Femur (tissue), 1 donor: ENCODE measurements at regions not wholly inside any gene's neighbourhood (a gene's known extent, or its start where the extent isn't known, plus 50 kb on each side); places are given as distances from the start of the nearest gene placed in this dataset.
A peak's percentile ranks its signal among the peaks of the same experiment; 100 is the strongest.
"Not testable (repeated sequence)": the region's sequence is repeated elsewhere in the genome, so short reads cannot be mapped to it uniquely, and the experiment has no call there.

Experiments
- DNase-seq: peaks from one replicate; pipeline ENCODE4 v3.0.0-alpha.2; 2017

DNA sequence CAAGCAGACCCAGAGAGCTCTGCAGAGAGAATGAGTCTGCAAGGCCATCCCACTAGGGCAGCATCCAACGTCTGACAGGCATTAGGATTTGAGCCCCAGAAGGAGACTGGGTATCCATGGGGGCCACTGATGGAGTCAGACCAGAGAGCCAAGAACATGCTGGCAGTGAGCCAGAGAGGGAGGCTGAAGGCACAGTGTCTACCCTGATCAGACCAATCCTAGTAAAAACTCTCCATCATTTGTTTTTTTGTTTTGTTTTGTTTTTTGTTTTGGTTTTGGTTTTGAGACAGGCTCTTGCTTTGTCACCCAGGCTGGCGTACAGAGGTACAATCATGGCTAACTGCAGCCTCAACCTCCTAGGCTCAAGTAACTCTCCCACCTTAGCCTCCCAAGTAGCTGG lies 133.1 kb upstream of the LYZL2 start:
- DNase-seq, result no peak

DNA sequence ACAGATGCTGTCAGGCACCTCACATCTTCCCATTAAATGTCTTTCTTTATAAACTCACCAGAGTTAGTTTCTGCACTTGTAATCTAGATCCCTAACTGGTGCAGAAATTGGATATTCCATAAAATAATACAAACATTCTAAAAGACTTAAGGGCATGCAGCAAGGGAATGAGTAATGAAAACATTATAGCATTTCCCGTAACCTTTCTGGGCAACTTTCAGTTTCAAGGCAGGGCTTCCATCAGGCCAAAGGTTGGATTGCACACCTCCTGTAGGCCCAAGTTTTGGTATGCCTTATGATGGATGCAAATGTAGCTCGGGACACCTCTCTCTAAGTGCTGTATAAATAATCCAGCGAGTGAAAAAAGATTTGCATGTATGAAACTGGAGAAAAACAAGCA lies 129.9 kb upstream of the LYZL2 start:
- DNase-seq, result no peak

DNA sequence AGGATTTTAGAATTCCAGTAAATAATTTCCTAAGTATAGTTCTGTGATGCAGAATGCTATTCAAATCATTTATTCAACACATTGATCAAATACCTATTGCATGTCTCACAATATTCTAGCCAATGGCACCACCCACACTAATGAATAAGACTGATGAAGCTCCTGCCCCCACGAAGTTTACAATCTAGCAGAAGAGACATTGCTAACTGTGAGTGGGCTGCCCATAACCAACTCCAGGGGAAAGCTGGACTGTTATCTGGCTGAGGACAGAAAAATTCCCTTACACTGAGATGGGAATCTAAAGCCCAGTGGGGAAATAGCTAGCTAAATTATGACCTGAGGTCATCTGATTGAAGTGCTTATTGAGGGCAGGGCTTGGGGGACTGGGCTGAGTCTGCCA lies 128.8 kb upstream of the LYZL2 start:
- DNase-seq, result no peak

DNA sequence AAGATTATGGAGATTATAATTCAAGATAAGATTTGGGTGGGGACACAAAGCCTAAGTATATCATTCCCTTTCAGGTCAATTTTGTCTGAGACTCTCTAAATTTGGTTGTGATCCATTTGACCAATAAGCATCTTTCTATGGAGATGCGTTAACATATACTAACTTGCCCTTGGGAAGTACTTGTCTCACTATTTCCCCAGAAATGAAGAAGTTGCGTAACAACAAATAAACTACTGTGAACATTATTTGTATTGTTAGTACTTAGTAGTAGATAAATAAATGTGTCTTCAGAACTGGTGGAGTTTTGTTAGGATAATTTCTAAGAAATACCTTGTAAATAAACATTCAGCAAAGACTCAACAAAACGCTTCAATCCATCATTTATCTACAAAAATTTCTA lies 127.3 kb upstream of the LYZL2 start:
- no peak for DNase-seq

DNA sequence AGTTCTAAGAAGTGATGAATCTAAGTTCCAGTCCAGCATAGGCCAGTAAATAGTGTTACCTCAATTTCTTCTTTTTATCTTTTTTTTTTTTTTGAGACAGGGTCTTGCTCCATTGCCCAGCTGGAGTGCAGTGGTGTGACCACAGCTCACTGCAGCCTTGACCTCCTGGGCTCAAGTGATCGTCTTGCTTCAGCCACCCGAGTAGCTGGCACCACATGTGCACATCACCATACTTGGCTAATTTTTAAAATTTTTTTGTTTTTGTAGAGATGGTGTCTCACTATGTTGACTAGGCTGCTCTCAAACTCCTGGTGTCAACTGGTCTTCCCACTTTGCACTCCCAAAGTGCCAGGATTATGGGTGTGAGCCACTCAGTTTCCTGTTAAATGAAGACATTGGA lies 126.6 kb upstream of the LYZL2 start:
- no peak for DNase-seq

DNA sequence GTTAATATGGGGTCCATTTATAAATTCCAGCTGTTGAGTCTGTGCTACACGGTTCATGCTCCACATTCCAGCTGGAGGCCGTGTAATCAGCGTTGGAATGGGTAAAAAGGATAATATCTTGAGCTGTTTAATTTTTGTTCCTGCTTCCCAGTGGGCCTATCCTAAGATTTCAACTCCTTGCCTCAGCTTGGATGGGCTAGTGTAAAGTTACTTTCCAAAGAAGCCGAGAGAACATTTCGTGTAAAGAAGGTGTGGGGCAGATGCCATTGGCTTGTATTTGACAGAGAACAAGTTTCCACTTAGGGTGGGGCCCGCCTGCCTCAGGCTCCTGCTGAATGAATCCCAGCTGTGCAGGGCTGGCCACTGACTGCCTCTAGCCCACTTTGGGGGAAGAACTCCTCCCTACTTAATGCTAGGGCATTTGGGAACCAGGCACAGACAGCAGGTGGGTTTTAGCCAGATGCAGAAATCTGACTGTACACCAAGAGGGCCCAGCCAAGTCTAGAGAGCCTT lies 125.9 kb upstream of the LYZL2 start:
- DNase-seq, result peak; percentile 92

DNA sequence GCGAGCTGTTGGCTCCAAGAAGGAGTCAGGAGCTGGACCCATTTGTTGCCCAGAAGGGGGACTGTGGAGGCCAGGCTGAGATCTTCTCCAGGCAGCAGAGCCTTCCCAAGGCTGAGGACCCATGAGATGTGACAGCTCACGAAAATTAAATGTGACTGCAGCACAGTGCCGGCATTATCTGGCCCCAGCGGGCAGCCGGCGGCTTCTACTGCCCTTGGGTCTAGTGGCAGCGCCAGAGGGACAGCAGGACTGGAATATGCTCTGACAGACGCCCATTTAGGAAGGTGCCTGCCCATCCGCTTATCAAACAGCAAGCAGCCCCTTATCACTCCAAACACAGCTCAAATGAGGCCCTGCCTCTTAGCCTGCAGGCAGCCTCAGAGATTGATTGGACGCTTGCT lies 122.9 kb upstream of the LYZL2 start:
- DNase-seq, result no peak

DNA sequence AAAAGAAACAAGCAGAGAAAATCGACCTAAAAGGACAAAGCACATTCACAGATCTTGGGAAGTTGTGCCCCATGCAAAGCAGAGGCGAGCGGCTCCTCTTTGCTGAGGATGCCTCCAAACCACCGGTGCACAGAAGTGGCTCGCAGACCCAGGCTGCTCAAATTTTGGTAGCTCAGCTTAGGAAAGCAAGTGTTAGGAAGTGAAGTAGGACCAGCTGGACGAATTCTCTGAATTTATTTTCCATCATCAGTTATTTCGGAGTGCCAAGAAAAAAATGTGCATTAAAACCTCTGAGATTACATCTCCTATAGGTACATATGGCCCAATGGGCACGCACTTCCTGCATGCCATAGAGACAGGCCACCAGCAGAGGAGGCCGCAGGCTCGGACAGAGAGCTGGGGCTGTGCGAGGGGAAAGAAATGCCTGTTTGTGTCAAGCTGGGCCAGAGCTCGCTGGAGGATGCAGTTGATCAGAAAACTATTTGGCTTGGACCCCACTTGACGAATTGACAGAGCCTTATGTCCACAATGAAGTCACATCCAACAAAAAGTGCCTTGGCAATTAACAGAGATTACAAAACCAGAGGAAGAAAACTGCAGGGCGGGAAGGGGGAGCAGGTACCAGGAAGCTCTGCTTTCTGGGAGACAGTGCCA lies 122.3 kb upstream of the LYZL2 start:
- DNase-seq, result peak; percentile 90

DNA sequence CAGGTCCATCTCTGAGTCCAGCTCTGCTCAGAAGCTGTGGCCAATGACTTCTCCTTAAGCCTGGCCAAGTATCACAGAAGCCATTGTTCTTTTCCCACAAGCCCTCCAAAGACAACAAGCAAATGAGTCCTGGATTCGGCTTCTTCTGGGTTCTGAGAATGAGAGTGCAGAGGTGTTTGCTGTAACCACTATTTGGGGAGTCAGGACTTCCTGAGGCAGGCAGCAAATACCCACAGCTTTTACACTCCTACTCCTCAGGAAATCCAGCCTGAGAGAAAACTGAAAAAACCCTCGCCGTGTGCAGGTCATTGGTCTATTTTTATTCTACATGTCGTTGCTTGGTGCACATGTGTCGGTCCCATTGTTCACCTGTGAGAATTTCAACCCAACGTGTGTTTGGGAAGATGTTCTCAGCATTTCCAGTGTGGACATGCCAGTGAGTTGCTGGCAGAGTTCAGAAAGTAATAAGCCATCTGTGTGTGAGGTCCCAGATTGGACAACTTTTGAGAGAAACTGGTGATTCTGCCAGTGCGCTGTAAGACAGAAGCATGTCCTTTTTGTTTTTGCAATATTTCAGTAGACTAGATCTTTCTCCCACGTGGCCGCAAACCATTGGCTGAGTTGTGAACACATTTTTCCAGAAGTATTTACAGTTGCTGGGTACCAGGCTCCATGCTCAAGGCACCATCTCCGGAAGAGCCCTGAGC lies 121.6 kb upstream of the LYZL2 start:
- DNase-seq, result no peak

DNA sequence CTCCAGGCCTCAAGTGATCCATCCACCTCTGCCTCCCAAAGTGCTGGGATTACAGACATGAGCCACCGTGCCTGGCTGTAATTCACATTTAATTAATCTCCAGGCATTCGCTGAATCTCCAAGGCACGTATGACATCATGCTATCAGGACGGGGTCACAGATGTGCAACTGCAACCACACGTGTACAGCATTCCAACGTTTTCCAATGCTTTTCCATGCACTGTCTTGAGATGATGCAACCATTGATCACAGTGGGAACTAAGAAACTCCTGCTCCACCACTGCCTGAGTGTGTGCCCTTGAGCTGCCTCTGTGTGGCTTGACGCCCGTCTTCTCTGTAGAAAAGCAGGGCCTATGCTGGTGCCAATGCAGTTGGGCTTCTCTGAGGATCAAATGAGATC lies 119.8 kb upstream of the LYZL2 start:
- no peak for DNase-seq

DNA sequence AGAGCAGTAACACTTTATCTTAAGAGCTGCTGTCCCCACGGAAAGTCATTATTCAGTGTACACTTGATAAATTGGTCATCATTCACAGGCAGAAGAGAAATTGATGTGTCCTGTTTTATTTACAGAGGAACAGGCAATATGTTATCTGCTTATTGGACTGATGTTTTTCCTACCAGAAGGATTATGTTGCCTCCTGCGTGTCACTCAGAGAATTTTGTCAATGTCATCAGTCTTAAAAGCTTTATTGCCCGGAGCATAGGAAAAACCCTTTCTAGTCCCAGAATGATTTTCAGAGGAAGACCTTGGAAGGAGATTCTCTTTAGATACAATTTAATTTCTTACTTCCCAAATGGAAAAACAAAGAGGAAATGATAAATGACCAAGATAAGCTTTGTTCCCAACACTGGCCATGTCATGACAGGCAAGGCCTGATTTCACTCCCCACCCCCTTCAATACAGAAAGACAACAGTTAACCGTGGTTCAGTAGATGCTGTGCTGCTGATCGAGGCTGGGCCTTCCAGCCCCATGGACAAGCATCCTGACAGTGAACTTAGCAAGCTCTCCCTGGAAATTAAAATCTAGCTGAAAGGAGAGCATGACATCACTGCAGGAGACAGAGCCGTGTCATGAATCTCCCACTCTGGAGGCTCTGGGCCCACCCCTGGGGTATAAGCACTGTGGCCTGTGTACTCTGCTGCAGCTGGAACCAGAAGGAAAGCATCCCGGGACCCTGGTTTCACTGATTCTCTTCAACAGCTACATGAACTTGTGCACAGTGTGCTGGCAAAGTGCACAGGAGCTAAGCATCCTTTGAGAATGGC lies 118.8 kb upstream of the LYZL2 start:
- DNase-seq, result no peak

DNA sequence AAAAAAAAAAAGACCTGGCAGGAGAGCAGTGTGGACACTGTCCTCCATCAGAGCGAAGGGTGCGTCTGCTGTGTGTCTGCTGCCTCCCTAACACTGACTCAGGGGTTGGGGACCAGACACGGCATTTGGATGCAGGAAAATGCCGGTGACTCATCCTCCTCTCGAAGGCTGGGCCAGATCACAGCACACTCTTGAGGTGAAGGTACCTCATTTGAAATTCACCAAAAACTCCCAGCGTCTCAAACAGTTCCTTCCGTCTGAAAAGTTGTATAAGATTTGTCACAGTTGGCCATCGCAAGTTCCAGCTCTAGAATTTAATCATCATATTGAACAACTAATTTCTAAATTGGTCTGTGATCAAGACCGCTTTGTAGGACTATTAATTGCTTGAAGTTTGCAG lies 118.1 kb upstream of the LYZL2 start:
- no peak for DNase-seq

DNA sequence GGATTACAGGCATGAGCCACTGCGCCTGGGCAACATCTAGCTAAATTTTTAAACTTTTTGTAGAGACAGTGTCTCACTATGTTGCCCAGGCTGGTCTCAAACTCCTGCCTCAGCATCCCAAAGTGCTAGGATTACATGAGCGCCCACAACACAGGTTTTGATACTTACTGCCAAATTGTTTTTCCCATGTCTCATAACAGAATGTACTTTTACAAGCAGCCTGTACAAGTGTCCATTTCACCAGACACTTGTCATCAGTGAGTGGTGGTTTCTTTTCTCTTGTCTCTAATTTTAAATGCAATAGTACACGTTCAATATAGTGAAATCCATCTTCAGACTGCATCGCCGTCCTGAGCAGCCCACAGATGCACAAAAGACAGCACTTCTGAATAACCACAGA lies 116.4 kb upstream of the LYZL2 start:
- DNase-seq, result no peak

DNA sequence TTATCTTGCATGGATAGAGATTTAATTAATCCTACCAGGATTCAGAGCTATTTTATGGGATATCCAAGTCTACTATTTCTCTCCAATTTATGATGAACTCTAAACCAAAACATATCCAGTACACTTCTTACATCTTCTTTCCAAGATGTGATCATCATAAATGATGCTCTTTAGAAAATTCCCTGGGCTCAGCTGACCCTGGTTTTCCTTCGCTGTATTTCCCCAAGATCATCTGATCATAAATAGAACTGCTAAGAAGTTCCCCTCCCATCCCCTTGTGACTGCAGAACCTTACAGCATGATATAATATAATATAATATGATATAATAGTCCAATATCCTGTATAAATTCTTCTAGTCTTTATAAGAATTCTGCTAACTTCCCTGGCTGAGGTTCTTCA lies 114.6 kb upstream of the LYZL2 start:
- no peak for DNase-seq

DNA sequence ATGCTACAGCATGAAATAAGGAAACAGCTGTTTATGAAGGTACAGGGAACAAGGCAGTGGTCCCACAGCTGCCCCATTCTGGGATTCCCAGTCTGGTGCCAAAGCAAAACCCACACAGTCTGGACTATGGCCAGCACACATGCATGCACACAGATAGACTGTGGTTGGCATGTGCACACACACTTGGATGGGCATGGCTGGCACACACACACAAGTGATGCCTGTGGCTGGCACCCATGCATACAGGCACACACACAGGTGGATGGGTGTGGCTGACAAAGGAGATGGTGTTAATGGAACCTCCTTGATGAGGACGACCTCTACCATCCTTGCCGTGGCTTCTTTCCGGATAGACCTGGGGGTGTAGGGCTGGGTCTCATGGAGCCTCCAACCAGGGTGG lies 114.0 kb upstream of the LYZL2 start:
- DNase-seq, result no peak

DNA sequence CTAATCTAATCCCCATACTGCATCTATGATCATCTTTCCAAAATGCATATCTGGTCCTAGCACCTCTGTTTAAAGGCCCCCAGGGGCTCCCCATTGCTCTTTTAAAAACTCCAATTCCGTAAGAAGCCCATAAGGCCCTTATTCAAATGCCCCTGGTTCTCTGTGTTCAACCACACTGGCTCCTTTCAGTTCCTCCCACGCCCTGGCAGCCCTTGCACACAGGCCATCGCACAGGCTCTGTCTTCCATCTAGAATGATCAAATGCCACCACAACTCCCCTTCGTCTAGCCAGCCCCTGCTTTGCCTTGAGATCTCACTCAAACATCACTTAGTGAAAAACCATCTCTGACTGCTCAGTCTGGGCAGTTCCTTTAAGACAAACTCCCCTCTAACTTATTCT lies 112.9 kb upstream of the LYZL2 start:
- DNase-seq, result no peak

DNA sequence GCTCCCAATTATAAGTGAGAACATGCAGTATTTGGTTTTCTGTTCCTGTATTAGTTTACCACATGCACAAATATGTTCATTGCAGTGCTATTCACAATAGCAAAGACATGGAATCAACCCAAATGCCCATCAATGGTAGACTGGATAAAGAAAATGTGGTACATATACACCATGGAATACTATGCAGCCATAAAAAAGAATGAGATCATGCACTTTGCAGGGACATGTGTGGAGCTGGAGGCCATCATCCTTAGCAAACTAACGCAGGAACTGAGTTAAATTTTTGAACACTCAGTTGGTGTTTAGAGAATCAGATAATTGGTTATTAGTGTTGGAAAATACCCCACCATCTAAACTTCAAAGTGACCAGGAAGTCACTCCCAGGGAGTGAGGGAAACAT lies 111.2 kb upstream of the LYZL2 start:
- DNase-seq, result not testable (repeated sequence)

DNA sequence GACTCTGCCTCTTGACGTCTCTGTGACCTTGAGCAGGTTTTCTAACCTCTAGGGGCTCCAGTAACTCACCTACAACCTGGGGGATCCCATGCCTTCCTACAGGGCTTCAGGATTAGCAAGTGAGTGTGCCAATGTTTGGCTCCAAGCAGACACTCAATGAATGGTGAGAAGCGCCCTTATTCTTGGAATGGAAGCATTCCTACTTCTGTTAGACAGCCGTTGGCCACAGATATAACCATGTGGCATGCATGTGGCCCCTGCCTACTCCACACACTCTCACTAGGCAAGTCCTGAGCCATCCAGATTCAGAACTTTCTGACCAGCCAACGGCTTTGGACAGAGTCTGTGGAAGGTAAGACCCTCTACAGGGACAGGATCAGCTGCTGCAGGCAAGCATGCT lies 108.9 kb upstream of the LYZL2 start:
- DNase-seq, result no peak

DNA sequence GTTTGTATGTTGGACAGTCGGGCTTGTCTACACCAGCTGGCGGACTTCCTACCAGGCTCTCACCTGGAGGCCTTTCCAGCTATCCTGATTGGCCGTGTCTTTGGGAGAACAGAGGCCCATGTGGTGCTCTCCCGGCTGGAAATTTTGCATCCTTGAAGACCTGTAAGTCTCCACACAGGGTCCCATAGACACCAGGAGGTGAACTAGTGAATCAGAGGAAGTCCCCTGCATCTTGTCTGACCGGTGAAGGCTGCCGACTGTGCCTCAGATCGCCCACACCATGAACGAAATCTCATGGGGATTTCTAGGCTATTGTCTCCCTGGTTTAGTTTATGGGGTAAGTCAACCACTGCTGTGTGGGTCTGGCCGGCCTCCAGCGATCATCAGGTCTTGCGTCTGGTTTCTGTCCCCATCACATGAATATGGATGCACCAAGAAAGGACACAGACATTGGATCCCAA lies 108.4 kb upstream of the LYZL2 start:
- no peak for DNase-seq

DNA sequence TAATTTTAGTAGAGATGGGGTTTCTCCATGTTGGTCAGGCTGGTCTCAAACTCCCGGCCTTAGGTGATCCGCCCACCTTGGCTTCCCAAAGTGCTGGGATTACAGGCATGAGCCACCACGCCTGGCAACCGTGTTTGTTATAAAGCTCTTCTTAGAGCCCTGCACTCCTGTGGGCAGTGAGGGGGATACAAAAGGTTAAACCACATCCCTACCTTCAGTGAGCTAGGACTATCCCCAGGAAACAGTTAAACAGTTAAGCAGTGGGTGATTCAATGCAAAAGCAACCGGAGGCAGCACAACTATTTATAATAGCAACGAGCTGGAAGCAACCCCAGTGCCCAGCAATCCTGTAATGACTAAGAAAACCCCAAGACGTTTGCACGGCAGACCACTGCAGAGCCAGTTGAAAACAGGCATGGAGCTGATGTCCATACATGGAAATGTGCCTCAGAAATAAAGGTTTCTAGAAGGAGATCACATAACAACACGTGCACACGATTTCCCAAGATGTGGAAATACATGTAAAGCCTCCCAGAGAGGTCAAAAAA lies 107.2 kb upstream of the LYZL2 start:
- DNase-seq, result peak; percentile 40

DNA sequence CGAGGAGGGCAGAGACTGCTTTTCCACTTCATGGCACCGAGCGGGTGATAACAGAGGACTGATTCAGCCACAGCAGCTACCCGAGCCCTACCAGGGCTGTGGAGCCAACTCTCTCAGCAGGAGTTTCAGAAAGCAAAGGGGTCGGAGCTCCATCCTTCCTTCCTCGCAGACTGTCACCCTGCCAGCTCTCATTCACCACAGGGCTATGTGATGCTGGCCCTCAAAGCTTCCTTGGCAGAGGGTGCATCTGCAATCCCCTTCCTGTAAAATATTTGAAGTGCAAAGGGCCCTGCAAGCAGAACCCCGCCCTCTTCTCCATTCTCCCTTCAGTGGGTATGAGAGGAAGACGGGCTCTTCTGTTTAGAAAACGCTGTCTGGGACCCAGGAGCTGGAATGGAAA lies 105.3 kb upstream of the LYZL2 start:
- no peak for DNase-seq

DNA sequence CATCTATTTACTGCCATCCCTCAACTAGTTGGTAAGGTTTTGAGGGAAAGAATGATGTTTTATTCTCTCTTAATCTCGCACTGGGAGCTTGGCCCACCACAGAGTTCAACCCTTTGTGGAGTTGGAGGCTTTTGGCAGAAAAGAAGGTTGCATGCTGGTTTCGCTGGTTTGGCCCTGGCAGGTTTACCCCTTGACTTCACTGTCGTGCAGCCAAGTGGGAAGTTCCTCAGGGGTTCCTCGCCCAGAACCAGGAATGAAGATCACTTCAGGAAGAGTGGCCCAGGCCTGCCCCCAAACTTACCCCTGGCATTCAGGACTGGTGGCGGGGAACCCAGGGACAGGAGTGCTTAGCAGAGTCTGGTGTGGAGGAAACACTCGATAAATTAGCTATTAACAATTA lies 103.1 kb upstream of the LYZL2 start:
- DNase-seq, result no peak

DNA sequence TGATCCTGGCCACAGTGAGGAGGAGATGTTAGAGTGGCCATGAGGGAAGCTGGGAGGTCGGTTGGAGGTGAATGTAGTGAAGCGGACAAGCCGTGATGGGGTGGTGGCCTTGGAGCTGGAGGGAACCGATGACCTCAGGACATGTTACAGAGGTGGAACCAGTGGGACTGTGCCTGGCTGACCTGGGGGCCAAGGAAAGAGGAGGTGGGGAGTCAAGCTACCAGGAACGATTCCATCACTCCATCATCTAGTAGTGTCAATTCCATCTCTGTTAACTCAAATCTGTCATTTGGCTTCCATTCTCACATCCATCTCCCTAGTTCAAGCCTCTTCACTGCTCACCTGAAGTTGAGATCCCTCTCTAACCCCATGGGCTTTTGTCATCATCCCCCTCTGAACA lies 102.4 kb upstream of the LYZL2 start:
- DNase-seq, result no peak

DNA sequence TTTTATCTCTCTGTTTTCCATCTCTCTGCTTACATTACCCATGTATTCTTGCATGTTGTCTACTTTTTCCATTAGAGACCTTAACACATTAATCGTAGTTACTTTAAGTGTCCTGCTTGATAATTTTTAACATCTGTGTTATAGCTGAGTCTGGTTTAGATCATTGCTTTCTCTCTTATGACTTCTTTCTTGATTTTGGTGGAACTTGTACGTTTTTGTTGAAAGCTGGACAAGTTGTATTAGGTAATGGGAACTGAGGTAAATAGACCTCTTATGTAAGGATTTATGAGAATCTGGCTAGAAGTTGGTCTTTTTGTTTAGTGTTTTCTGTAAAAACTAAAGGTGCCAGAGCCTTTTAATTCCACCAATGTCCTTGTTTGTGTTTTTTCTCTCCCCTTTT lies 100.8 kb upstream of the LYZL2 start:
- DNase-seq, result no peak
